Esophagus squamous epithelium (tissue), 4 donors: ENCODE measurements at regions not wholly inside any gene's neighbourhood (a gene's known extent, or its start where the extent isn't known, plus 50 kb on each side); places are given as distances from the start of the nearest gene placed in this dataset.

Source experiments
- CTCF ChIP-seq, 6 experiments: fragments of 450-650 bp in 4 of 6; fragments of 200-600 bp in 2 of 6; sonication (generic) in 2 of 6; IDR thresholded peaks; one replicate each; pipeline ENCODE4 v1.5.1; 2016 to 2019; ENCODE audit warnings: antibody characterized with exemption in 6 of 6, mild to moderate bottlenecking in 4 of 6, moderate library complexity in 4 of 6
- POLR2A ChIP-seq, 4 donors: fragments of 450-650 bp; IDR thresholded peaks; one replicate each; pipeline ENCODE4 v1.6.1; 2017; ENCODE audit warnings: antibody characterized with exemption in 4 of 4, mild to moderate bottlenecking in 4 of 4, moderate library complexity in 3 of 4

- no peak for TF ChIP-seq CTCF (IDR thresholded peaks at IDR 0.05)
- TF ChIP-seq POLR2A (IDR thresholded peaks at IDR 0.05): no peak
Observed at GRCh38 chr10:78690354-78691111, 378.2 kb upstream of the ZMIZ1 start.
